Fibroblast of villous mesenchyme (primary cell): ENCODE measurements at regions not wholly inside any gene's neighbourhood (a gene's known extent, or its start where the extent isn't known, plus 50 kb on each side); places are given as distances from the start of the nearest gene placed in this dataset.
"Not testable (repeated sequence)": the region's sequence is repeated elsewhere in the genome, so short reads cannot be mapped to it uniquely, and the experiment has no call there.

ENCODE experiments used
- DNase-seq: peaks from one replicate; pipeline ENCODE4 v3.0.0-alpha.2; 2010; ENCODE audit warnings: low read depth
- H3K4me3 ChIP-seq: 2 replicates; pipeline ENCODE4 v1.5.1; 2011; ENCODE audit warnings: low read depth, mild to moderate bottlenecking, low read length
- TF ChIP-seq, protein P1 (sequence below): IDR thresholded peaks from 2 replicates; pipeline ENCODE4 v1.5.1; 2012; ENCODE audit warnings: low read depth, mild to moderate bottlenecking, low read length; ENCODE audit not compliant: insufficient read depth

GRCh38 chrX:82721891-82722290, 786.2 kb upstream of the POU3F4 start:
- H3K4me3 ChIP-seq = no peak overlapping the region
- TF ChIP-seq, protein P1, sequence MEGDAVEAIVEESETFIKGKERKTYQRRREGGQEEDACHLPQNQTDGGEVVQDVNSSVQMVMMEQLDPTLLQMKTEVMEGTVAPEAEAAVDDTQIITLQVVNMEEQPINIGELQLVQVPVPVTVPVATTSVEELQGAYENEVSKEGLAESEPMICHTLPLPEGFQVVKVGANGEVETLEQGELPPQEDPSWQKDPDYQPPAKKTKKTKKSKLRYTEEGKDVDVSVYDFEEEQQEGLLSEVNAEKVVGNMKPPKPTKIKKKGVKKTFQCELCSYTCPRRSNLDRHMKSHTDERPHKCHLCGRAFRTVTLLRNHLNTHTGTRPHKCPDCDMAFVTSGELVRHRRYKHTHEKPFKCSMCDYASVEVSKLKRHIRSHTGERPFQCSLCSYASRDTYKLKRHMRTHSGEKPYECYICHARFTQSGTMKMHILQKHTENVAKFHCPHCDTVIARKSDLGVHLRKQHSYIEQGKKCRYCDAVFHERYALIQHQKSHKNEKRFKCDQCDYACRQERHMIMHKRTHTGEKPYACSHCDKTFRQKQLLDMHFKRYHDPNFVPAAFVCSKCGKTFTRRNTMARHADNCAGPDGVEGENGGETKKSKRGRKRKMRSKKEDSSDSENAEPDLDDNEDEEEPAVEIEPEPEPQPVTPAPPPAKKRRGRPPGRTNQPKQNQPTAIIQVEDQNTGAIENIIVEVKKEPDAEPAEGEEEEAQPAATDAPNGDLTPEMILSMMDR = no peak
- no peak for DNase-seq

GRCh38 chrX:82723806-82724205, 784.3 kb upstream of the POU3F4 start:
- TF ChIP-seq, protein P1 = no peak
- DNase-seq = no peak
- no peak overlapping the region for H3K4me3 ChIP-seq

GRCh38 chrX:82727436-82727835, 780.7 kb upstream of the POU3F4 start:
- not testable (repeated sequence) for DNase-seq, H3K4me3 ChIP-seq

DNA sequence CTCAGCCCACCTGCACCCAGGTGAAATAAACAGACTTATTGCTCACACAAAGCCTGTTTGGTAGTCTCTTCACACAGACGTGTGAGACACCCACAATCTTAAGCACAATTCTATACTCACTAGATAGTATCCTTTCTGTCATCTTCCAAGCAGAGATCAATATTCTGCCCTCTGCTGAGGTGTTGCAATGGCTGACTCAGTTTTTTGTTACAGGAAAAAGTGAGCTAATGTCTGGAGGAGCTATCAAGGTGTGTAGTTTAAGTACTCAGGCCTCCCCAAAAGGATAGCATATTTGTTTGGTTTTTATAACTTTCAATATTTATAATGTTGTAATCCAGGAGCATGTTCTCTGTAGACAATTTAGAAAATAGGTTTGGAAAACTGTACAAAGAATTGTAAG, 775.2 kb upstream of the POU3F4 start:
- no peak for DNase-seq
- TF ChIP-seq, protein P1 = no peak
- no peak overlapping the region for H3K4me3 ChIP-seq

DNA sequence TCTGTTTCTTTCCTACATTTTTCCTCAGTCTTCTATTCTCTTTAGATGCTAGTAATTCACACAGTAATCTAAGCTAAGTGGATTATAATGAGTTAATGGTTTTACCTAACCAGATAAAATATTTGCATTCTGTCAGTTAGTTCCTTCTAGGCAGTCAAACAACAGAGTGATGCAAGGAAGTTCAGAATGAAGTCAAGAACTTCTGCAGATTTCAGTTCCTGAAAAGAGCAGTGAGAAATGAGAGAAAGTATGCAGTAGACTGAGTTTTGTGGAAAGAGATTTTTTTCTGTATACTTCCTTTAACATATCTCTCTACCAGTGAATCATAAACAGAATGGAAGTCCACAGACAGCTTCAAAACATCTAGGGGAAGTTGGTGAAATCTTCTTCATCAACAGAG, 774.0 kb upstream of the POU3F4 start:
- DNase-seq = no peak
- H3K4me3 ChIP-seq = no peak overlapping the region
- TF ChIP-seq, protein P1 = no peak

DNA sequence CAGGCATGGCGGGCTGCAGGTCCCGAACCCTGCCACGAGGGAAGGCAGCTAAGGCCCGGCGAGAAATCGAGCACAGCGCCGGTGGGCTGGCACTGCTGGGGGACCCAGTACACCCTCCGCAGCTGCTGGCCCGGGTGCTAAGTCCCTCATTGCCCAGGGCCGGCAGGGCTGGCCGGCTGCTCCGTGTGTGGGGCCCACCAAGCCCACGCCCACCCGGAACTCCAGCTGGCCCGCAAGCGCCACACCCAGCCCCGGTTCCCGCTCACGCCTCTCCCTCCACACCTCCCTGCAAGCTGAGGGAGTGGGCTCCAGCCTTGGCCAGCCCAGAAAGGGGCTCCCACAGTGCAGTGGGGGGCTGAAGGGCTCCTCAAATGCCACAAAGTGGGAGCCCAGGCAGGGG, 769.8 kb upstream of the POU3F4 start:
- H3K4me3 ChIP-seq, DNase-seq: not testable (repeated sequence)

DNA sequence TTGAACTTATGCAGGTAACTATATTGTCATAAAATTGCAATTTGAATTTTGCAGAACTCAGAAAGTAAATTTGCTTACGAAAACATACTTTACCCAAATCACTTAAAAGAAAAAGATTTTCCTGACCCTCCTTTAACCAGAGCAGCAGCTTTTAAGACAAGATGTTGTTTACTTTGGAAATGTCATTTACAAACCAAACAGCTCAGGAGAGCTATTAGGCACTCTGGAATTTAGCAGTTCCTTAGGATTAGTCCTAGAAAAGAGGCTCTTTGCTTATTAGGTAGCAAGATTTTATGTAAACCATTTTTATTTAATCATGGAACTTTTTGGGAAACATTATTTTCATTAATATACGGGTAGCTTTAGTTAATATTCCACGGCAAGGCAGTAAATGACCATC, 765.7 kb upstream of the POU3F4 start:
- no peak for DNase-seq
- no peak overlapping the region for H3K4me3 ChIP-seq
- TF ChIP-seq, protein P1 = no peak

DNA sequence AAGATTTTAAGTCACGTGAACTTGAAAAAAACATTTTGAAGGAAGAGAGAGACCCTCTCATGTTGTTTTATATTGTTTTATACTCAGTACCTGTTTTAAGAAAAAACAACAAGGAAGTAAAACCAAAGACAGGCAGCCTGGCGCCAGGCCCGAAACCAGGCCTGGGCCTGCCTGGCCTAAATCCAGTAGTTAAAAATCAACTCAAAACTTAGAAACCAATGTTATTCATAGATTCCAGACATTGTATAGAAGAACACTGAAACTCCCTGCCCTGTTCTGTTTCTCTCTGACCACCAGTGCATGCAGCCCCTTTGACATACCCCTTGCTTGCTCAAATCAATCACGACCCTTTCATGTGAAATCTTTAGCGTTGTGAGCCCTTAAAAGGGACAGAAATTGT, 762.4 kb upstream of the POU3F4 start:
- not testable (repeated sequence) for DNase-seq, H3K4me3 ChIP-seq
